Lung (tissue), 11 donors: ENCODE measurements at regions not wholly inside any gene's neighbourhood (a gene's known extent, or its start where the extent isn't known, plus 50 kb on each side); places are given as distances from the start of the nearest gene placed in this dataset.

Experiments
- ATAC-seq: fragments of 200-7000 bp; cut with Tn5 transposase; one replicate; pipeline ENCODE4 v1.9.1; 2020; ENCODE audit warnings: moderate number of reproducible peaks; ENCODE audit not compliant: insufficient read depth, low FRiP score
- DNase-seq, 3 donors: peaks; one replicate each; pipeline ENCODE4 v3.0.0-alpha.2; 2013 to 2017
- H3K27ac ChIP-seq, 2 donors: one replicate each; pipeline ENCODE4 v1.5.1; 2013; ENCODE audit warnings: mild to moderate bottlenecking in 2 of 2, moderate library complexity in 2 of 2, control low read depth in 1 of 2, inconsistent platforms in 1 of 2, low read depth in 1 of 2, low read length in 1 of 2
- H3K27me3 ChIP-seq, 3 donors: one replicate each; pipeline ENCODE4 v1.5.1; 2013; ENCODE audit warnings: low read length in 2 of 3; ENCODE audit not compliant: control insufficient read depth in 3 of 3, insufficient read depth in 3 of 3
- H3K36me3 ChIP-seq, 4 donors: one replicate each; pipeline ENCODE4 v1.5.1; 2013; ENCODE audit warnings: low read length in 4 of 4, mild to moderate bottlenecking in 1 of 4, moderate library complexity in 1 of 4; ENCODE audit not compliant: control insufficient read depth in 4 of 4, insufficient read depth in 4 of 4
- H3K4me1 ChIP-seq, 5 donors: one replicate each; pipeline ENCODE4 v1.5.1; 2013; ENCODE audit warnings: low read length in 5 of 5, mild to moderate bottlenecking in 2 of 5, moderate library complexity in 1 of 5; ENCODE audit not compliant: control insufficient read depth in 5 of 5, insufficient read depth in 5 of 5
- H3K4me3 ChIP-seq: one replicate; pipeline ENCODE4 v1.5.1; 2013; ENCODE audit warnings: mild to moderate bottlenecking, control low read depth, moderate library complexity
- H3K9ac ChIP-seq, 2 donors: one replicate each; pipeline ENCODE4 v1.5.1; 2013; ENCODE audit warnings: low read length in 2 of 2, control low read depth in 1 of 2; ENCODE audit not compliant: insufficient read depth in 1 of 2
- H3K9me3 ChIP-seq, 4 donors: one replicate each; pipeline ENCODE4 v1.5.1; 2013; ENCODE audit warnings: low read length in 3 of 4, mild to moderate bottlenecking in 1 of 4, moderate library complexity in 1 of 4; ENCODE audit not compliant: control insufficient read depth in 4 of 4, insufficient read depth in 3 of 4
- WGBS, 2 donors: extraction: QIAGEN DNeasy Blood & Tissue Kit; methylation state at CpG; one replicate each; pipeline ENCODE4 v1.1.7; 2013; 5-methylcytosine and 5-hydroxymethylcytosine counted together
- TF ChIP-seq, protein P1 (sequence below): IDR thresholded peaks from 2 replicates; pipeline ENCODE4 v1.5.1; 2012; ENCODE audit warnings: mild to moderate bottlenecking; ENCODE audit errors: control extremely low read depth, extremely low read depth
- donor health status: control.
- donor health status: control.
- donor health status: Bipolar disorder and iron deficiency.
- donor health status: healthy.
- donor health status: DM: yes; HTN: yes; CAD: no.

DNA sequence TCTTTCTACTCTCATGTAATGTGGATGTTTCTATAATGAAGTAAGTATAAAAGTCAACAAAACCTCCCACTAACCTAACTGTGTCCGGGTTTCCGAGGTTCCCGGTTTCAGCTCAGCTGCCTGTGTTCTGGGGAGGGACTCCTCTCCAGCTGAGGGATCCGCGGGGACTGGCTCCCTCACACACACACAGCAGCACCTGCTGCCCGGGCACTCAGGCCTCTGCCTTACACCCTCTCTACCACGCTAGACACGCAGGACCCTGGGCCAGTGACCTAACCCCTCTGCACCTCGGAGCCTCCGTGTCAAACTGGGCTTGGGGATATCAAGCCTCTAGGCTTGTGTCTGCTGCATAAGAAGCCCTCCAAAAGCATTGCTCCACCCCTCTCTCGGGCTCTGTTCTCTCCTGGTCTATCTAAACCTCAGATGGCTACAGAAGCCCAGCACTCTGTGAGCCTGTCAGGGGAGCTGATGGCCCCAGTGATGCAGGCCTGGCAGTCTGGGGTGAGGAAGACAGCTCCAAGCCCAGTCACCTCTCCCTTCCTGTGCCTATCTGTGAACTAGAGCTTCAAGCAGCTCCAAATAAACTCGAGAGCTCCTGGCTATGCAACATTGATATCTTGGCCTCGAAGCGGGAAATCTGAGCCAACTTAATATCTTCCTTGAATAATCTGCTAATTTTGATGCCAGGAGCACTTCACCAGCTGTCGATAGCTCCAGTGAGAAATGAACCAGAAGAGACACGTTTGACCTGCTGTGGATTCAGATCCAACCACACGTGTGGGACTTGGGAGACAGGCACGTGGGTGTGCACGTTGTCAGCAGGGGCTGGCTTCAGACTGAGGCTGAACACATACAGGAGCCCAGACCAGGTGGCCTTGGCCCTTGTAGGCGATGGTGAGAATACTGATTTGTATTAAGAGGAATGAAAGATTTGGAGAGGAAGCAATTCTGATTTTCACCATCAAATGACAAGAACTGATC lies 232.7 kb upstream of the B3GAT1 start:
- peak; percentile 8 to 41 (median 32) for DNase-seq
- H3K9ac ChIP-seq, result no peak overlapping the region
- WGBS, 2 donors, result 55 to 73% methylated on average over 20 of the region's 20 CpGs
- no peak for ATAC-seq
- H3K9me3 ChIP-seq, result no peaks in the 10 kb centered on the region
- H3K4me3 ChIP-seq, result no peak overlapping the region
- H3K4me1 ChIP-seq, result peaks cover 0 to 5% (median 0%) of the 10 kb centered on the region in 5 donors
- TF ChIP-seq, protein P1, sequence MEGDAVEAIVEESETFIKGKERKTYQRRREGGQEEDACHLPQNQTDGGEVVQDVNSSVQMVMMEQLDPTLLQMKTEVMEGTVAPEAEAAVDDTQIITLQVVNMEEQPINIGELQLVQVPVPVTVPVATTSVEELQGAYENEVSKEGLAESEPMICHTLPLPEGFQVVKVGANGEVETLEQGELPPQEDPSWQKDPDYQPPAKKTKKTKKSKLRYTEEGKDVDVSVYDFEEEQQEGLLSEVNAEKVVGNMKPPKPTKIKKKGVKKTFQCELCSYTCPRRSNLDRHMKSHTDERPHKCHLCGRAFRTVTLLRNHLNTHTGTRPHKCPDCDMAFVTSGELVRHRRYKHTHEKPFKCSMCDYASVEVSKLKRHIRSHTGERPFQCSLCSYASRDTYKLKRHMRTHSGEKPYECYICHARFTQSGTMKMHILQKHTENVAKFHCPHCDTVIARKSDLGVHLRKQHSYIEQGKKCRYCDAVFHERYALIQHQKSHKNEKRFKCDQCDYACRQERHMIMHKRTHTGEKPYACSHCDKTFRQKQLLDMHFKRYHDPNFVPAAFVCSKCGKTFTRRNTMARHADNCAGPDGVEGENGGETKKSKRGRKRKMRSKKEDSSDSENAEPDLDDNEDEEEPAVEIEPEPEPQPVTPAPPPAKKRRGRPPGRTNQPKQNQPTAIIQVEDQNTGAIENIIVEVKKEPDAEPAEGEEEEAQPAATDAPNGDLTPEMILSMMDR, result no peak
- peaks cover 0 to 11% (median 0%) of the 10 kb centered on the region in 3 donors for H3K27me3 ChIP-seq
- H3K36me3 ChIP-seq, result no peaks in the 10 kb centered on the region
- no peak overlapping the region for H3K27ac ChIP-seq

DNA sequence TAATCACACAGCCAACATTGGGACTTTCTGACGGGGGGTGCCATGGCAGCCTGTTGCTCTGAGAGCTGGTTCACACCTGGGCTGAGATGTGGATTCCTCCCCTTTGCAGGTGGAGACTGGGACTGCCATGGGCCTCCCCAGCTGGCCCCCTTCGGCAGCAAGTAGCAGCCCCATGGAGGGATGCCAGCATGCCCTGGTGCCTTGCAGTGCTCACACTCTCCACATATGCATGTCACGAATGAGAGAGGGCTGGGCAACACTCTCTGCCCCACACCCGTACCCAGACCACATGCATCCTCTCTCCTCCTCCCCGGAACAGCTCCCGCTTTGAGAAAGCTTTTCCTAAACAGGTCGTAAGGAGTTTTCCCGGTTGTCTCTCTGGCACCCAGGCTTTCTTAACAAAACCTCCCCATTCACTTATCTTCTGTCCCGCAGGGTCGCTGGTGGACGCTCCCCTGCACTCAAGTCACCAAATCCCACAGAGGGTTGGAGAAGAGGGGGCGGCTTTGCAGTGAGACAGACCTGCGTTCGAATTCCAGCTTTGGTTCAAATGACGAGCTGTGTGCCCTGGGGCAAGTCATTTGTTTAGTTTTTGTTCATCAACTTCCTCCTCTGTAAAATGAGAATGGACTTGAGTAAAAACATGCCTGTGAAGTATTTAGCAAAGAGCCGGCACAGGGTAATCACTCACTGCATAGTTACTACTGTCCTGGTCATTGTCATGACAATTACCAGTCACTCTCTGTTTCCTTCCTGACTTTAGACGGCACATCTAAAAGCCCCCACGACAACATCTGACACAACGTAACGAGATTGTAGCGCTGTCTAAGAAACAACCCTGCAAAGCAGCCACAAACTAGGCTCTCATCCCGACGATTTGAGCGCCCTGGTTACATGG lies 231.3 kb upstream of the B3GAT1 start:
- peaks cover 0 to 5% (median 0%) of the 10 kb centered on the region in 5 donors for H3K4me1 ChIP-seq
- H3K9ac ChIP-seq, result no peak overlapping the region
- WGBS, 2 donors, result 50 to 55% methylated on average over 24 of the region's 24 CpGs
- no peaks in the 10 kb centered on the region for H3K36me3 ChIP-seq
- TF ChIP-seq, protein P1, result no peak
- H3K9me3 ChIP-seq, result no peaks in the 10 kb centered on the region
- ATAC-seq (no peak), DNase-seq (no peak)
- H3K27me3 ChIP-seq, result peaks cover 0 to 7% (median 0%) of the 10 kb centered on the region in 3 donors
- H3K27ac ChIP-seq, result no peak overlapping the region
- H3K4me3 ChIP-seq, result no peak overlapping the region

DNA sequence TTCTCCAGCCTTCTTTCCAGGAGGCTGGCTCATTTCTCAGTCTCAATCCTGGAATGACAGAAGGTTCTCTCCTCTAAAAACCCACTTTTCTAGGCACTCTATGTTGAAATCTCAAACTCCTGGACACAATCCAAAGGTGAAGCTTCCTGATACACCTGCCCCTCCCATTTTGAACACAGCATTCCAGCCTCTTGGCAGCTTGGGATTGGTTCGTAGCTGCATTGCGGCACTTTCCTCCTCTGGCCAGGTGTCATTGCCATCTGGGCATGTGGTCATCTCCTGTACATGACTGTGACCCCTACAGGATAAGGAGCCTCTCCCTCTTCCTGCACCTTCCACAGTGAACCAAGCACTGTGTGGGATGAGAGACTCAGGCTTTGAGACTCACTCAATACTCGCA lies 230.2 kb upstream of the B3GAT1 start:
- WGBS, 2 donors, result 75 to 89% methylated on average over 3 of the region's 3 CpGs
- Histone ChIP-seq H3K9me3 (no peaks in the 10 kb centered on the region), H3K36me3 (no peaks in the 10 kb centered on the region), H3K4me1 (peaks cover 0 to 5% (median 0%) of the 10 kb centered on the region in 5 donors), H3K27me3 (peaks cover 0 to 3% (median 0%) of the 10 kb centered on the region in 3 donors), H3K27ac (no peak overlapping the region), H3K4me3 (no peak overlapping the region), H3K9ac (no peak overlapping the region)
- TF ChIP-seq, protein P1, result no peak
- DNase-seq, result no peak
- ATAC-seq, result no peak
